Endothelial cell of umbilical vein (primary cell): ENCODE measurements at regions not wholly inside any gene's neighbourhood (a gene's known extent, or its start where the extent isn't known, plus 50 kb on each side); places are given as distances from the start of the nearest gene placed in this dataset.

ENCODE experiments used
- BruUV-seq: library from RNA; stranded (reverse); fragments of 400-500 nt; replicated peaks from 2 replicates; lab custom pipeline; 2021; lab: Mats Ljungman, UMichigan
- CTCF ChIA-PET: fragments of 300-600, 350-600 bp; sonication (Branson Sonifier 250); formaldehyde crosslinking; loops from one replicate; lab custom pipeline; 2021; ENCODE audit warnings: antibody characterized with exemption, inconsistent platforms; lab: Charles Lee
- POLR2A ChIA-PET: fragments of 300-600, 350-600 bp; sonication (Branson Sonifier 250); formaldehyde crosslinking; loops from one replicate; lab custom pipeline; 2021; ENCODE audit warnings: antibody characterized with exemption, inconsistent platforms; lab: Charles Lee
- DNase-seq: peaks from one replicate; pipeline ENCODE4 v3.0.0-alpha.2; 2011; ENCODE audit warnings: low read depth, low spot score
- FAIRE-seq: peaks from 2 replicates; lab custom pipeline; 2011; peaks lifted over from hg19 to GRCh38; lab: Jason Lieb, UNC
- H2AFZ ChIP-seq: 2 replicates; pipeline ENCODE4 v1.6.0; 2012; ENCODE audit warnings: low read depth, low read length, control low read depth, inconsistent platforms
- H3K27ac ChIP-seq: 2 replicates; pipeline ENCODE4 v1.5.1; 2011; ENCODE audit warnings: low read depth, mild to moderate bottlenecking, control low read depth, low read length, moderate library complexity; ENCODE audit not compliant: insufficient read depth
- H3K27me3 ChIP-seq, 2 experiments: 2 replicates each; pipeline versions ENCODE4 v1.6.0 to v1.6.1; 2011; ENCODE audit warnings: low read length in 2 of 2, mixed read lengths in 1 of 2; ENCODE audit not compliant: control insufficient read depth in 2 of 2, insufficient read depth in 2 of 2
- H3K36me3 ChIP-seq, 2 experiments: 2 replicates in 1 of 2; 3 replicates in 1 of 2; pipeline ENCODE4 v1.5.1; 2011; ENCODE audit warnings: low read length in 2 of 2, mild to moderate bottlenecking in 1 of 2, moderate library complexity in 1 of 2; ENCODE audit not compliant: control insufficient read depth in 2 of 2, insufficient read depth in 2 of 2; ENCODE audit errors: extremely low read depth in 1 of 2
- H3K4me1 ChIP-seq: 3 replicates; pipeline ENCODE4 v1.5.1; 2011; ENCODE audit warnings: mild to moderate bottlenecking, low read length; ENCODE audit not compliant: control insufficient read depth, insufficient read depth; ENCODE audit errors: extremely low read depth
- H3K4me2 ChIP-seq: 2 replicates; pipeline ENCODE4 v1.6.1; 2011; ENCODE audit warnings: low read length, control low read depth, mixed read lengths; ENCODE audit not compliant: insufficient read depth
- H3K4me3 ChIP-seq, 3 experiments: fragments of 200-600 bp in 1 of 3; sonication (generic), shearing (Covaris generic) in 1 of 3; replicated peaks in 1 of 3; 2 replicates each; pipeline ENCODE4 v1.5.1; 2011 to 2016; ENCODE audit warnings: control low read depth in 3 of 3, low read length in 3 of 3, mild to moderate bottlenecking in 2 of 3, inconsistent platforms in 1 of 3, low read depth in 1 of 3, moderate library complexity in 1 of 3; ENCODE audit not compliant: insufficient read depth in 1 of 3
- H3K79me2 ChIP-seq: 2 replicates; pipeline ENCODE4 v1.6.0; 2012; ENCODE audit warnings: low read length, inconsistent platforms; ENCODE audit not compliant: control insufficient read depth, insufficient read depth
- H3K9ac ChIP-seq: replicated peaks from 2 replicates; pipeline ENCODE3; 2011; ENCODE audit warnings: low read length, control low read depth; ENCODE audit not compliant: insufficient read depth; ENCODE audit errors: extremely low read depth
- H3K9me1 ChIP-seq: replicated peaks from 3 replicates; pipeline ENCODE4 v1.6.0; 2011; ENCODE audit warnings: mild to moderate bottlenecking, low read length; ENCODE audit not compliant: control insufficient read depth, insufficient read depth; ENCODE audit errors: extremely low read depth
- H3K9me3 ChIP-seq: replicated peaks from 2 replicates; pipeline ENCODE4 v1.5.1; 2012; ENCODE audit warnings: low read length, inconsistent platforms; ENCODE audit not compliant: control insufficient read depth, insufficient read depth
- H4K20me1 ChIP-seq: replicated peaks from 2 replicates; pipeline ENCODE3; 2011; ENCODE audit warnings: mild to moderate bottlenecking, low read length; ENCODE audit not compliant: control insufficient read depth, insufficient read depth; ENCODE audit errors: extremely low read depth
- CTCF ChIP-seq, 2 donors: IDR thresholded peaks; 1 replicate in 1 of 2; 2 replicates in 1 of 2; pipeline ENCODE4 v1.5.1; 2011; ENCODE audit warnings: low read length in 2 of 2, mild to moderate bottlenecking in 2 of 2, moderate library complexity in 2 of 2, control low read depth in 1 of 2, inconsistent platforms in 1 of 2, low read depth in 1 of 2; ENCODE audit not compliant: insufficient read depth in 1 of 2; ENCODE audit errors: extremely low read depth in 1 of 2
- EZH2 ChIP-seq: IDR thresholded peaks from 2 replicates; pipeline ENCODE4 v1.6.1; 2012; ENCODE audit warnings: borderline replicate concordance, low read depth, mild to moderate bottlenecking, moderate library complexity, low read length, inconsistent platforms; ENCODE audit not compliant: severe bottlenecking
- FOS ChIP-seq: IDR thresholded peaks from 2 replicates; pipeline ENCODE4 v1.6.1; 2011; ENCODE audit warnings: mild to moderate bottlenecking, low read length, moderate library complexity, borderline replicate concordance; ENCODE audit not compliant: insufficient read depth
- GATA2 ChIP-seq: IDR thresholded peaks from 2 replicates; pipeline ENCODE4 v1.7.0; 2011; ENCODE audit warnings: low read depth, mild to moderate bottlenecking, moderate library complexity, mixed read lengths, low read length; ENCODE audit not compliant: insufficient read length, insufficient read depth
- JUN ChIP-seq: IDR thresholded peaks from 2 replicates; pipeline ENCODE4 v1.6.1; 2011; ENCODE audit warnings: borderline replicate concordance, low read depth; ENCODE audit not compliant: insufficient read length, insufficient read depth
- MAX ChIP-seq: IDR thresholded peaks from 2 replicates; pipeline ENCODE4 v1.6.1; 2011; ENCODE audit not compliant: insufficient read depth, insufficient read length
- MYC ChIP-seq: IDR thresholded peaks from one replicate; pipeline ENCODE4 v1.6.1; 2011; ENCODE audit warnings: mild to moderate bottlenecking, low read depth, low read length
- POLR2A ChIP-seq: IDR thresholded peaks from 2 replicates; pipeline ENCODE4 v1.6.1; 2012; ENCODE audit warnings: low read depth, mild to moderate bottlenecking, control low read depth, low read length
- POLR2AphosphoS5 ChIP-seq: IDR thresholded peaks from 2 replicates; pipeline ENCODE4 v1.6.1; 2012; ENCODE audit warnings: low read depth, mild to moderate bottlenecking, control low read depth, low read length, moderate library complexity; ENCODE audit not compliant: insufficient read depth
- dilution Hi-C: fragments of 300-500 bp; cut with MboI; formaldehyde crosslinking; loops from one replicate; pipeline ENCODE4 v1.15.0; 2019; ENCODE audit warnings: low sequenced_read_pairs; ENCODE audit not compliant: extremely low pct_ligation_motif_present
- intact Hi-C: fragments of 100-400 bp; cut with micrococcal nuclease; formaldehyde crosslinking; loops from one replicate; pipeline ENCODE4 v1.10.0; 2022

GRCh38 chr20:60304026-60304590 lies 345.9 kb downstream of the CDH26 start:
- H2AFZ ChIP-seq: no peak overlapping the region
- peaks cover 8% of the 10 kb centered on the region for H3K9me3 ChIP-seq
- no peaks in the 10 kb centered on the region for H3K9me1 ChIP-seq
- intact Hi-C loops: no loop called here
- H3K4me1 ChIP-seq: no peaks in the 10 kb centered on the region
- BruUV-seq: no TSS peak
- H3K27ac ChIP-seq: no peak overlapping the region
- no peak overlapping the region for H3K4me3 ChIP-seq
- DNase-seq: no peak
- TF ChIP-seq CTCF (IDR thresholded peaks at IDR 0.05; ENCODE audit: extremely low read depth in 1 of 2, insufficient read depth in 1 of 2, low read depth in 1 of 2, low read length in 2 of 2) (no peak), POLR2A (no peak)
- H3K4me2 ChIP-seq: no peak overlapping the region
- H3K27me3 ChIP-seq: no peaks in the 10 kb centered on the region
- POLR2A ChIA-PET: no interaction called here
- FAIRE-seq: no peak
- H3K79me2 ChIP-seq: no peaks in the 10 kb centered on the region
- H4K20me1 ChIP-seq: no peaks in the 10 kb centered on the region
- H3K9ac ChIP-seq: no peak overlapping the region
- CTCF ChIA-PET: no interaction called here
- H3K36me3 ChIP-seq: no peaks in the 10 kb centered on the region
- dilution Hi-C loops: no loop called here

GRCh38 chr20:60304931-60305330 lies 346.7 kb downstream of the CDH26 start:
- ChIA-PET CTCF (no interaction called here), POLR2A (no interaction called here)
- intact Hi-C loops: no loop called here
- Histone ChIP-seq H3K79me2 (no peaks in the 10 kb centered on the region), H3K27me3 (no peaks in the 10 kb centered on the region), H3K9ac (no peak overlapping the region), H3K36me3 (no peaks in the 10 kb centered on the region), H3K9me1 (no peaks in the 10 kb centered on the region), H4K20me1 (no peaks in the 10 kb centered on the region), H3K4me2 (no peak overlapping the region), H3K9me3 (peaks cover 8% of the 10 kb centered on the region), H3K4me1 (no peaks in the 10 kb centered on the region), H3K4me3 (no peak overlapping the region), H2AFZ (no peak overlapping the region), H3K27ac (no peak overlapping the region)
- dilution Hi-C loops: no loop called here
- DNase-seq (no peak), FAIRE-seq (no peak)
- BruUV-seq: no TSS peak
- no peak for TF ChIP-seq POLR2A
- TF ChIP-seq GATA2: no peak
- no peak for TF ChIP-seq POLR2AphosphoS5
- no peak for TF ChIP-seq MAX
- TF ChIP-seq CTCF (IDR thresholded peaks at IDR 0.05; ENCODE audit: extremely low read depth in 1 of 2, insufficient read depth in 1 of 2, low read depth in 1 of 2, low read length in 2 of 2): no peak
- no peak for TF ChIP-seq MYC
- no peak for TF ChIP-seq JUN
- TF ChIP-seq EZH2: no peak
- no peak for TF ChIP-seq FOS
